ENCODE measurements at regions not wholly inside any gene's neighbourhood (a gene's known extent, or its start where the extent isn't known, plus 50 kb on each side); places are given as distances from the start of the nearest gene placed in this dataset.
"Not testable (repeated sequence)": the region's sequence is repeated elsewhere in the genome, so short reads cannot be mapped to it uniquely, and the experiment has no call there.

DNA sequence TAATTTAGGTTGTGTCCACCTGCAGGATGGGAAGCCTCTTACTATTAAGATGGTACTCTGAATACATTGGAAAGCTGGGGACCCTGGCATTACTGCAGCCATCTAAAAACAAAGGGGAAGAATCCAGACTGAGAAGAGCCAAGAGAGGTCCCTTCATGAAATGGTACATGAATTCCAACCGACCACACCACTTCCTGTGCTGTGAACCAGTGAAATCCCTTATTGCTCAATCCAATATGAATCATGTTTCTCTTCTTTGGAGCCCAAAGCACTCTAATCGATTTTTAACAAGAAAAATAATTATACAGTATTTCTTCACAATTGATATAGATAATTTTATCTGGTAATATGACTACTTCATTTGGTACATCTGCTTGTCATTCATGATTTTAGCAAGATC, 479.7 kb upstream of the RAB6C start:
- Histone ChIP-seq H3K36me3 (ENCODE audit: control insufficient read depth, insufficient read depth, low read length) (no peaks in the 10 kb centered on the region), H3K27ac (ENCODE audit: low read depth, low read length) (no peak overlapping the region), H3K9me3 (ENCODE audit: control insufficient read depth, insufficient read depth, low read length) (no peaks in the 10 kb centered on the region), H3K9ac (ENCODE audit: low read depth, low read length) (no peak overlapping the region), H3K4me1 (ENCODE audit: control insufficient read depth, insufficient read depth, low read length) (no peaks in the 10 kb centered on the region), H3K27me3 (ENCODE audit: control insufficient read depth, insufficient read depth, low read length) (no peaks in the 10 kb centered on the region), H3K4me3 (ENCODE audit: low read depth, low read length) (no peak overlapping the region)

DNA sequence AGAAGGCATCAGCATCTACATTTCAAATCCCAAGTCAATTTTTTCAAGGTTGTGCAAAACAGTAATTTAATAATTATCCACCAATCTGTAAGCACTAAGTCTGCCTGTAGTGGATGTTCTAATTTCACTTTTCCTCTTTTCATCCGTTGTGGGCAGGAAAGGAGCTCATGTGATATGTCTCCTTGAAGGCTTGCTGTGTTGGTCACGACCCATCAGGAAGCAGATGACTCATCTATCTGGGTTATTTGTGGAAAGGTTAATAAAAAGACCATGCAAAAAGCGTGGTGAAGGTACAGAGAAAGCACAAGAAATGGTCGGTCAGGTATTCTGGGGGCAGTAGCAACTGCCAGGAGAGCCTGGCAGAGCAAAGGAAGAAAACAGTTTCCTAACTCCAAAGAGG, 476.7 kb upstream of the RAB6C start:
- Histone ChIP-seq H3K27ac (ENCODE audit: low read depth, low read length) (no peak overlapping the region), H3K27me3 (ENCODE audit: control insufficient read depth, insufficient read depth, low read length) (no peaks in the 10 kb centered on the region), H3K36me3 (ENCODE audit: control insufficient read depth, insufficient read depth, low read length) (no peaks in the 10 kb centered on the region), H3K4me3 (ENCODE audit: low read depth, low read length) (no peak overlapping the region), H3K9me3 (ENCODE audit: control insufficient read depth, insufficient read depth, low read length) (no peaks in the 10 kb centered on the region), H3K9ac (ENCODE audit: low read depth, low read length) (no peak overlapping the region), H3K4me1 (ENCODE audit: control insufficient read depth, insufficient read depth, low read length) (no peaks in the 10 kb centered on the region)

DNA sequence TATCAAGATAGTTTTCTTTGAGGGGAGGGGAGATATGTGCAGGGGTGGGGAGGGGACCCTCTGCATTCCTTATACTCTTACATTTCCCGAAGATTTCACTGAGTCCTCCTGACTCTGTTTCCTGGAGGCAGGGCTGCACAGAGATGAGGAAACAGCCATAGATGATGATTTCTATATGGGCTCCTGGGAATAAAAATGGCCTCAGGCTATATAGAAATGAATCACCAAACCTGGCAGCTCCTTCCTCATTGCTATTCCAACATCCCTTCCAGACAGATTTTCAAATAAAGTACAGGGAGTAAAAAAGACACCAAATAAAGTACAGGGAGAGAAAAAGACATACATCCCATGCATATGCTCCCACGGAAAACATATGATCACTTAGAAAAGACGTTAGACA, 474.8 kb upstream of the RAB6C start:
- no peaks in the 10 kb centered on the region for H3K36me3 ChIP-seq (ENCODE audit: control insufficient read depth, insufficient read depth, low read length)
- H3K4me1 ChIP-seq (ENCODE audit: control insufficient read depth, insufficient read depth, low read length) = no peaks in the 10 kb centered on the region
- no peaks in the 10 kb centered on the region for H3K27me3 ChIP-seq (ENCODE audit: control insufficient read depth, insufficient read depth, low read length)
- no peak overlapping the region for H3K4me3 ChIP-seq (ENCODE audit: low read depth, low read length)
- H3K9me3 ChIP-seq (ENCODE audit: control insufficient read depth, insufficient read depth, low read length) = no peaks in the 10 kb centered on the region
- no peak overlapping the region for H3K27ac ChIP-seq (ENCODE audit: low read depth, low read length)
- no peak overlapping the region for H3K9ac ChIP-seq (ENCODE audit: low read depth, low read length)

DNA sequence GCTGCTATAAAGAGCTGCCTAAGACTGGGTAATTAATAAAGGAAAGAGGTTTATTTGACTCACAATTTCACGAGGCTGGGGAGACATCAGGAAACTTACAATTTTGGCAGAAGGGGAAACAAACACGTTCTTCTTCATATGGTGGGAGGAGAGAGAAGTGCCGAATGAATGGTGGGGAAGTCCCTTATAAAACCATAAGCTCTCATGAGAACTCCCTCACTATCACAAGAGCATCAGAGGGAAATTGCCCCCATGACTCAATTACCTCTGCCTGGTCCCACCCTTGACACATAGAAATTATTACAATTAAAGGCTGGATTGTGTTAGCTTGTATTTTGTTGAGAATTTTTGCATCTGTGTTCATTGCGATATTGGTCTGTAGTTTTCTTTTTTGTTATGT, 460.5 kb upstream of the RAB6C start:
- no peaks in the 10 kb centered on the region for H3K27me3 ChIP-seq (ENCODE audit: control insufficient read depth, insufficient read depth, low read length)

GRCh38 chr2:129532158-129532557, 447.3 kb upstream of the RAB6C start:
- H3K27me3 ChIP-seq (ENCODE audit: control insufficient read depth, insufficient read depth, low read length); H3K9ac ChIP-seq (ENCODE audit: low read depth, low read length); H3K4me1 ChIP-seq (ENCODE audit: control insufficient read depth, insufficient read depth, low read length); H3K4me3 ChIP-seq (ENCODE audit: low read depth, low read length); H3K27ac ChIP-seq (ENCODE audit: low read depth, low read length); H3K36me3 ChIP-seq (ENCODE audit: control insufficient read depth, insufficient read depth, low read length): not testable (repeated sequence)
- H3K9me3 ChIP-seq (ENCODE audit: control insufficient read depth, insufficient read depth, low read length) = peaks cover 19% of the 10 kb centered on the region

More for the DNA sequence above, 460.5 kb upstream of the RAB6C start:
- H3K36me3 ChIP-seq (ENCODE audit: control insufficient read depth, insufficient read depth, low read length) = no peaks in the 10 kb centered on the region
- H3K9ac ChIP-seq (ENCODE audit: low read depth, low read length) = no peak overlapping the region
- no peaks in the 10 kb centered on the region for H3K4me1 ChIP-seq (ENCODE audit: control insufficient read depth, insufficient read depth, low read length)
- peaks cover 5% of the 10 kb centered on the region; the same call in 1 of the 2 replicates for H3K9me3 ChIP-seq (ENCODE audit: control insufficient read depth, insufficient read depth, low read length)
- no peak overlapping the region for H3K4me3 ChIP-seq (ENCODE audit: low read depth, low read length)
- no peak overlapping the region for H3K27ac ChIP-seq (ENCODE audit: low read depth, low read length)

DNA sequence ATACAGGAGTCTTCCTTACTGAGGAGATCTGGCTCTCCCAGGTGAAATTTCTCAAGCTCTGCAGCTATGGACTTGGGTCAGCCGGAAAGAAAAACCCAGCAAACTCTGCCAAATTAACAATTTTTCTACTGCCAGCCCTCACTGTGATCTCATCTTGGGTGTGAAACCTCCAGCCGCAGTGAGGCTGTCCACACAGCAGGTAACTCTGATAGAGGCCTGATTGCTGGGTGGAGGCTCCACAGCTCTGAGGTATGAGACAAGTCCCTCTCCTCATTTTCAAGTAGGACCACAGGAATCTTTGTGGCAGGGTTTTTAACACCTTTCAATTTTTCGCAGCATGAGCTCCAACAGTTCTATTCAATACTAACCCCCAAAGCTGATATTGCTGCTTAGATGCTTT, 430.6 kb upstream of the RAB6C start:
- no peak overlapping the region for H3K27ac ChIP-seq (ENCODE audit: low read depth, low read length)
- no peak overlapping the region for H3K9ac ChIP-seq (ENCODE audit: low read depth, low read length)
- no peak overlapping the region for H3K4me3 ChIP-seq (ENCODE audit: low read depth, low read length)
- H3K36me3 ChIP-seq (ENCODE audit: control insufficient read depth, insufficient read depth, low read length) = no peaks in the 10 kb centered on the region
- H3K4me1 ChIP-seq (ENCODE audit: control insufficient read depth, insufficient read depth, low read length) = 0 out of 2 replicates have a peak, but pooled peaks cover under 1% of the 10 kb centered on the region
- H3K9me3 ChIP-seq (ENCODE audit: control insufficient read depth, insufficient read depth, low read length) = peaks cover 1% of the 10 kb centered on the region
- no peaks in the 10 kb centered on the region for H3K27me3 ChIP-seq (ENCODE audit: control insufficient read depth, insufficient read depth, low read length)

DNA sequence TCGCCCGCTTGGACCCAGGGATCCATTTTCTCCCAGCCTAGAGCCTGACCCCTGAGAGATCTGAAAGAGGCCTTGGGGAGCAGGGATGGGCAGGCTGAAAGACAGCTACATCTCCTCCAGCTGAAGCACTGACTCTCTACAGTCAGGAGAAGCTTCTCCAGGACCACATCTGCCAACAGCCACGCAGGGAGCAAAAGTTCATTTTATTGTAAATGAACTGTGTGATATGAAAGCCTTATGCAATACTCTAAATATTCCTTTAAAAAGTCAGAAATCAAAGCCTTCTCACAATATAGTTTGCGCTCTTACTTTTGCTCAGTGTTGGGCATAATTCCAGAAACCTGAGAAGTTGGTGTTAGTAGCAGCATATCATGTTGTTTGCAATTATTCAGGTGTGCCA, 428.9 kb upstream of the RAB6C start:
- H3K27ac ChIP-seq (ENCODE audit: low read depth, low read length) = no peak overlapping the region
- H3K27me3 ChIP-seq (ENCODE audit: control insufficient read depth, insufficient read depth, low read length) = no peaks in the 10 kb centered on the region
- no peaks in the 10 kb centered on the region; the same call in 1 of the 2 replicates for H3K9me3 ChIP-seq (ENCODE audit: control insufficient read depth, insufficient read depth, low read length)
- no peak overlapping the region for H3K9ac ChIP-seq (ENCODE audit: low read depth, low read length)
- peaks cover 9% of the 10 kb centered on the region; the same call in 1 of the 2 replicates for H3K4me1 ChIP-seq (ENCODE audit: control insufficient read depth, insufficient read depth, low read length)
- no peaks in the 10 kb centered on the region for H3K36me3 ChIP-seq (ENCODE audit: control insufficient read depth, insufficient read depth, low read length)
- no peak overlapping the region for H3K4me3 ChIP-seq (ENCODE audit: low read depth, low read length)

DNA sequence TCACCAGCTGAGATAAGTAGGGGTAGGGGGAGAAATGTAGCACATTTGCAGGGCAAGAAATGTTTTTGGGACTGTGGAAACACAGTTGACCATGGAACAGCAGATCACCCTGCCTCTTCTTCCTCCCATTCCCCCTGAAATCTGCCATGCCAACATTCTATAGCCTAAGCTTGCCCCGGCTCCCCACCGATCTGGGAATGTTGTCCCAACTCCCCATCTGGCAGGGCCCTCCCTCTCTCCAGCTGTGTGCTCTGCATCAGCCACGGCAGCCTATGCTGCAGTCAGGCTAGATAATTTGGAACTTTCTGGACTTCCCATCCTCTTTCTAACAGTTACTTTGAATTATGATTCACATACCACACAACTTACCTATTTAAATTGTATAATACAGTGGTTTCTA, 425.1 kb upstream of the RAB6C start:
- Histone ChIP-seq H3K9me3 (ENCODE audit: control insufficient read depth, insufficient read depth, low read length) (no peaks in the 10 kb centered on the region), H3K9ac (ENCODE audit: low read depth, low read length) (no peak overlapping the region), H3K4me3 (ENCODE audit: low read depth, low read length) (no peak overlapping the region), H3K27me3 (ENCODE audit: control insufficient read depth, insufficient read depth, low read length) (no peaks in the 10 kb centered on the region), H3K4me1 (ENCODE audit: control insufficient read depth, insufficient read depth, low read length) (peaks cover 9% of the 10 kb centered on the region; the same call in 1 of the 2 replicates), H3K27ac (ENCODE audit: low read depth, low read length) (no peak overlapping the region), H3K36me3 (ENCODE audit: control insufficient read depth, insufficient read depth, low read length) (no peaks in the 10 kb centered on the region)

DNA sequence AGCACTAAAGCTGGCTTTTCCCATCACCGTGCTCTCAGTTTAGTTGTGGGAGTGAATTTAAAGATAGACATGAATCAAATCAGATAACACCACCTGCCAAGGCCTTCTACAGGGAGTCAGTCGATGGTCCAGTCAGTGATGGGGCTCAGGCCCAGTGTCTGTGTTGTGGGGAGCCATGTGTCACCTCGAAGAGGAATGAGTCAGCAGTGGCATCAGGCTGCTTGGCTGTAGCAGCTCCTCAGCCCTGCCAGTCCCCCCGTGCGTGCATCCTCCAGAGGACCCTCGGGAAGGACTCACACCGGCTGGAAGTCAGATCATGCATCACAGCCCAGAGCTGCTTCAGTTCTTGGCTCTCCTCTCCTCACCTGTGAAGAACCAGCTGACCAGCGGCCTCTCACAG, 420.4 kb upstream of the RAB6C start:
- Histone ChIP-seq H3K36me3 (ENCODE audit: control insufficient read depth, insufficient read depth, low read length) (no peaks in the 10 kb centered on the region), H3K9me3 (ENCODE audit: control insufficient read depth, insufficient read depth, low read length) (no peaks in the 10 kb centered on the region), H3K27ac (ENCODE audit: low read depth, low read length) (no peak overlapping the region), H3K9ac (ENCODE audit: low read depth, low read length) (no peak overlapping the region), H3K4me1 (ENCODE audit: control insufficient read depth, insufficient read depth, low read length) (peaks cover 7% of the 10 kb centered on the region; the same call in 1 of the 2 replicates), H3K4me3 (ENCODE audit: low read depth, low read length) (no peak overlapping the region), H3K27me3 (ENCODE audit: control insufficient read depth, insufficient read depth, low read length) (no peaks in the 10 kb centered on the region)

DNA sequence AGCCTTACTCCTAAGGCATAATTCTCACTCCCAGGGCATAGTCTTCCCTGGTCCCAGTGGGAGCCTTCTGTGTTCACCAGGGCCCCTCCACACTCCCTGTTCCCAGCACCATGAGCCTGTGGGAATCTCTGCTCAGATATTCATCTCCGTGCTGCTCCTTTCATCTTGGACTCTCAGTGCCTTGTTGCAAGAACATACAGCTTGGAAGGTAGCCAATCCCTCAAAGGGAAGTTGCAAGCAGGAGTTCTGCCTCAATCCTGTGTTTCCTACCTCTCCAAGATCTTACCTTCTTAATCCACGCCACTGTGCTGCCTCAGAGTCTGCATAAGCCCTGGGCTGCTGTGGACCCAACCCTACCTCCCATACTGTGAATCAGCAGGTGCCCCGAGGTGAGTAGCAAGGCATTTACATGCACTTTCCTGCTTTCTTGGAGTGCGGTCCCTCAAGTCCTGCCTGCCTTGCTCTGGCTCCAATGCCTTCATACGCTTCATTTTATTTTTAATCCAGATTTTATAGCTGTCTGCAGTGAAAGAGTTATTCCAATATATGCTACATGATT, 413.8 kb upstream of the RAB6C start:
- Histone ChIP-seq H3K27me3 (ENCODE audit: control insufficient read depth, insufficient read depth, low read length) (no peaks in the 10 kb centered on the region), H3K4me1 (ENCODE audit: control insufficient read depth, insufficient read depth, low read length) (peaks cover 8% of the 10 kb centered on the region; the same call in 1 of the 2 replicates), H3K36me3 (ENCODE audit: control insufficient read depth, insufficient read depth, low read length) (no peaks in the 10 kb centered on the region), H3K9ac (ENCODE audit: low read depth, low read length) (no peak overlapping the region), H3K9me3 (ENCODE audit: control insufficient read depth, insufficient read depth, low read length) (no peaks in the 10 kb centered on the region; the same call in 1 of the 2 replicates), H3K4me3 (ENCODE audit: low read depth, low read length) (no peak overlapping the region), H3K27ac (ENCODE audit: low read depth, low read length) (no peak overlapping the region)

DNA sequence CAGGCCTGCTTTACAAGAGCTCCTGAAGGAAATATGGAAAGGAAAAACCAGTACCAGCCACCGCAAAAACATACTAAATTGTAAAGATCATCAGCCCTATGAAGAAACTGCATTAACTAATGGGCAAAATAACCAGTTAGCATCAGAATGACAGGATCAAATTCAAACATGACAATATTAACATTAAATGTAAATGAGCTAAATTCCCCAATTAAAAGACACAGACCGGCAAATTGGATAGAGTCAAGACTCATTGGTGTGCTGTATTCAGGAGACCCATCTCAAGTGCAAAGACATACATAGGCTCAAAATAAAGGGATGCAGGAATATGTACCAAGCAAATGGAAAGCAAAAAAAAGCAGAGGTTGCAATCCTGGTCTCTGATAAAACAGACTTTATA, 408.7 kb upstream of the RAB6C start:
- not testable (repeated sequence) for H3K36me3 ChIP-seq (ENCODE audit: control insufficient read depth, insufficient read depth, low read length); H3K9me3 ChIP-seq (ENCODE audit: control insufficient read depth, insufficient read depth, low read length); H3K27me3 ChIP-seq (ENCODE audit: control insufficient read depth, insufficient read depth, low read length); H3K9ac ChIP-seq (ENCODE audit: low read depth, low read length); H3K4me3 ChIP-seq (ENCODE audit: low read depth, low read length); H3K27ac ChIP-seq (ENCODE audit: low read depth, low read length); H3K4me1 ChIP-seq (ENCODE audit: control insufficient read depth, insufficient read depth, low read length)
